WTC11 (cell line): ENCODE measurements at regions not wholly inside any gene's neighbourhood (a gene's known extent, or its start where the extent isn't known, plus 50 kb on each side); places are given as distances from the start of the nearest gene placed in this dataset.
"Not testable (repeated sequence)": the region's sequence is repeated elsewhere in the genome, so short reads cannot be mapped to it uniquely, and the experiment has no call there.

Source experiments
- E2F4 ChIP-seq: sonication (generic); formaldehyde crosslinking; IDR thresholded peaks from 2 replicates; pipeline ENCODE4 v1.8.1; 2022; ENCODE audit warnings: low read depth, mild to moderate bottlenecking, moderate library complexity, missing genetic modification reagents, borderline replicate concordance
- NFYB ChIP-seq: sonication (generic); formaldehyde crosslinking; conservative IDR thresholded peaks from 2 replicates; pipeline ENCODE4 v1.8.0; 2022; ENCODE audit warnings: low read depth, missing genetic modification reagents
- ZNF121 ChIP-seq: sonication (generic); formaldehyde crosslinking; IDR thresholded peaks from 2 replicates; pipeline ENCODE4 v1.8.0; 2023; ENCODE audit warnings: missing genetic modification reagents
- ZNF138 ChIP-seq: sonication (generic); formaldehyde crosslinking; conservative IDR thresholded peaks from 2 replicates; pipeline ENCODE4 v1.8.1; 2022; ENCODE audit warnings: mild to moderate bottlenecking, moderate library complexity, missing genetic modification reagents
- TF ChIP-seq, protein P1 (sequence below): fragments of 200-600 bp; IDR thresholded peaks from 2 replicates; pipeline ENCODE4 v1.8.0; 2022; ENCODE audit warnings: antibody characterized with exemption

GRCh38 chr11:116667318-116667717 is 105.5 kb downstream of the BUD13 start:
- TF ChIP-seq ZNF138, ZNF121, E2F4, NFYB (CRISPR knock-in tag): not testable (repeated sequence)
- TF ChIP-seq, protein P1, sequence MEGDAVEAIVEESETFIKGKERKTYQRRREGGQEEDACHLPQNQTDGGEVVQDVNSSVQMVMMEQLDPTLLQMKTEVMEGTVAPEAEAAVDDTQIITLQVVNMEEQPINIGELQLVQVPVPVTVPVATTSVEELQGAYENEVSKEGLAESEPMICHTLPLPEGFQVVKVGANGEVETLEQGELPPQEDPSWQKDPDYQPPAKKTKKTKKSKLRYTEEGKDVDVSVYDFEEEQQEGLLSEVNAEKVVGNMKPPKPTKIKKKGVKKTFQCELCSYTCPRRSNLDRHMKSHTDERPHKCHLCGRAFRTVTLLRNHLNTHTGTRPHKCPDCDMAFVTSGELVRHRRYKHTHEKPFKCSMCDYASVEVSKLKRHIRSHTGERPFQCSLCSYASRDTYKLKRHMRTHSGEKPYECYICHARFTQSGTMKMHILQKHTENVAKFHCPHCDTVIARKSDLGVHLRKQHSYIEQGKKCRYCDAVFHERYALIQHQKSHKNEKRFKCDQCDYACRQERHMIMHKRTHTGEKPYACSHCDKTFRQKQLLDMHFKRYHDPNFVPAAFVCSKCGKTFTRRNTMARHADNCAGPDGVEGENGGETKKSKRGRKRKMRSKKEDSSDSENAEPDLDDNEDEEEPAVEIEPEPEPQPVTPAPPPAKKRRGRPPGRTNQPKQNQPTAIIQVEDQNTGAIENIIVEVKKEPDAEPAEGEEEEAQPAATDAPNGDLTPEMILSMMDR, result not testable (repeated sequence)
